ENCODE measurements at regions not wholly inside any gene's neighbourhood (a gene's known extent, or its start where the extent isn't known, plus 50 kb on each side); places are given as distances from the start of the nearest gene placed in this dataset.

DNA sequence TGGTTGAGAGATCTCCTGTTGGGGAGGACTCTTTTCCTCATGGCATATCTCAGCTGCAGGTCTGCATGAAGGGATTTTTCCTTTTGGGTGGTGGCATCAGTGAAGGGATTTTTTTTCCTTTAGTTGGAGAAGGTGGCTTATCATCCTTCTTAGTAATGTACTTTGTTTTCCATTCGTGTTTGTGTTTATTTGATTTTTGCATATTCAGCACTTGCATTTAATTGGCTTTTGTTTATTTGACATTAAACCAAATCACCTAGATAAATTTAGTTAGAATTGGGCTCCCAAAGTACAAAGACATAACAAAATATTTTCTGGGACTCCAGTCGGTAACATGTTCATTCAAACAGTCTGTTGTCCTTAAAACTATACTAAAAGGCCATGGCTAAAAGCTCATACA is 56.2 kb upstream of the MANEA start:
- peaks cover 6% of the 10 kb centered on the region; the same call in 2 of the 3 replicates for H3K79me2 ChIP-seq (ENCODE audit: control insufficient read depth, insufficient read depth, low read length)
- no peak overlapping the region for H3K4me2 ChIP-seq (ENCODE audit: insufficient read depth, low read length)
- in situ Hi-C loops (cut with MboI): no loop called here
- no peaks in the 10 kb centered on the region for H3K9me1 ChIP-seq (ENCODE audit: control insufficient read depth, insufficient read depth, low read length)
- intact Hi-C loops (cut with micrococcal nuclease): no loop called here
- H4K20me1 ChIP-seq (replicated peaks; ENCODE audit: control insufficient read depth, insufficient read depth, low read length): no peaks in the 10 kb centered on the region
- FAIRE-seq (no peak), DNase-seq (ENCODE audit: extremely low read depth in 1 of 4, low spot score in 3 of 4) (no peak), ATAC-seq (no peak)
- peak; percentile 74 for TF ChIP-seq ZNF316 (IDR thresholded peaks at IDR 0.05)
- no peak for TF ChIP-seq MED1 (CRISPR knock-in tag; IDR thresholded peaks at IDR 0.05; ENCODE audit: borderline replicate concordance)
- peak; percentile 39 for TF ChIP-seq C11orf30 (IDR thresholded peaks at IDR 0.05; ENCODE audit: low read depth)
- TF ChIP-seq MLLT1 (IDR thresholded peaks at IDR 0.05): no peak
- TF ChIP-seq PHF8 (IDR thresholded peaks at IDR 0.05; ENCODE audit: borderline replicate concordance, low read length): no peak
- no peak overlapping the region for H3K4me3 ChIP-seq
- H3K36me3 ChIP-seq (ENCODE audit: control insufficient read depth, insufficient read depth, low read length): no peaks in the 10 kb centered on the region
- H3K9ac ChIP-seq (ENCODE audit: insufficient read depth in 1 of 2, low read depth in 2 of 2, low read length in 2 of 2): no peak overlapping the region
- H3K4me1 ChIP-seq (replicated peaks in 1 of 2; ENCODE audit: control insufficient read depth in 2 of 2, insufficient read depth in 2 of 2, low read length in 2 of 2): peaks cover 6 to 12% of the 10 kb centered on the region in 2 experiments; a peak in 4 of 5 replicates
- ChIA-PET POLR2A (no interaction called here), CTCF (ENCODE audit: low intra/inter-chr PET ratio) (no interaction called here)
- peak overlapping the region; percentile 61 for H2AFZ ChIP-seq (ENCODE audit: low read depth, low read length)
- no TSS peak for BruUV-seq (replicated peaks)
- WGBS (ENCODE audit: insufficient coverage, low coverage, missing lambda C conversion rate): 15% methylated on average over 2 of the region's 2 CpGs
- no peaks in the 10 kb centered on the region for H3K27me3 ChIP-seq (ENCODE audit: control insufficient read depth in 2 of 2, insufficient read depth in 2 of 2, low read length in 2 of 2)
- H3K9me3 ChIP-seq (replicated peaks; ENCODE audit: control insufficient read depth, insufficient read depth, low read depth, low read length): no peaks in the 10 kb centered on the region
- H3K27ac ChIP-seq (ENCODE audit: extremely low read depth, low read depth, low read length): no peak overlapping the region
